ENCODE measurements at regions not wholly inside any gene's neighbourhood (a gene's known extent, or its start where the extent isn't known, plus 50 kb on each side); places are given as distances from the start of the nearest gene placed in this dataset.

DNA sequence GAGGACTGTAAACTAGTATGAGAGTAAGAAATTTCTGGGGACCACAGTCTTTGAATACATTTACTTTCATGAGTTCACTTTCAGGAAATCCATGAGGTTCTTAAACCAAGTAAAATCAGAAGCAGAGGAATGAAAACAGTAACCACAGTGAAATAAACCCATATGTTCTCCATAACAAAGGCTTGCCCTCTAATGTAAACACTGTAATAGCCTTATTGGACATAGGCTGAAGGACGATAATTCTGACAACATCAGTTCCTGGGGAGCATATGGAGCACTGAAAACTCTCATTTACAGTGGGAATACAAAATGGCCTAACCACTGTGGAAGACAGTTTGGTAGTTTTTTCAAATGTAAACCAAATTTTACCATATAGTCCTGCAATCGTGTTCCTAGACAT, 965.8 kb downstream of the NSUN3 start:
- ATAC-seq (ENCODE audit: insufficient read depth, low FRiP score) = no peak
- H3K9me3 ChIP-seq (ENCODE audit: control insufficient read depth in 4 of 4, insufficient read depth in 3 of 4, low read length in 3 of 4) = no peaks in the 10 kb centered on the region

DNA sequence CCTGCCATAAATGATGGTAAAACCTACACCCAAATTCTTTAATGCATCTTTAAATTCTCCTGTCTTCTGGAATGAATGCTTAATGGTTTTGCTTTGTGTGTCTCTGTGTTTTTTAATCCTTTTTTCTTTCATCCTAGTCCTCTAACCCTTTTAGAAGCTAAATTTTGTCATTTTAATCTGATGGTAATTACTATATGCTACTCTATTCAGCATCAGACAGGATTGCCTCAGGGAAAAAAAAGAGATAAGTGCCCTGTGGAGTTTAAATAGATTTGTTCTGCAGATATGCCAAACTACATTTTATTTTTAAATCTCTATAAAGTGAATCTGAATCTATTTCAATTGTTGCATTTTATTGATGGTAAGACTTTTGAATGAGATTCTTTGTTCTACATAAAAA, 966.8 kb downstream of the NSUN3 start:
- no peaks in the 10 kb centered on the region for H3K4me1 ChIP-seq (ENCODE audit: control insufficient read depth in 5 of 5, insufficient read depth in 5 of 5, low read length in 5 of 5)
- no peak overlapping the region for H3K4me3 ChIP-seq
- no peaks in the 10 kb centered on the region for H3K9me3 ChIP-seq (ENCODE audit: control insufficient read depth in 4 of 4, insufficient read depth in 3 of 4, low read length in 3 of 4)
- no peak overlapping the region for H3K9ac ChIP-seq (ENCODE audit: insufficient read depth in 1 of 2, low read length in 2 of 2)
- no peak overlapping the region for H3K27ac ChIP-seq (ENCODE audit: low read depth in 1 of 2, low read length in 1 of 2)
- ATAC-seq (ENCODE audit: insufficient read depth, low FRiP score) (no peak), DNase-seq (no peak)
- no peaks in the 10 kb centered on the region for H3K27me3 ChIP-seq (ENCODE audit: control insufficient read depth in 3 of 3, insufficient read depth in 3 of 3, low read length in 2 of 3)
- TF ChIP-seq, protein P1, sequence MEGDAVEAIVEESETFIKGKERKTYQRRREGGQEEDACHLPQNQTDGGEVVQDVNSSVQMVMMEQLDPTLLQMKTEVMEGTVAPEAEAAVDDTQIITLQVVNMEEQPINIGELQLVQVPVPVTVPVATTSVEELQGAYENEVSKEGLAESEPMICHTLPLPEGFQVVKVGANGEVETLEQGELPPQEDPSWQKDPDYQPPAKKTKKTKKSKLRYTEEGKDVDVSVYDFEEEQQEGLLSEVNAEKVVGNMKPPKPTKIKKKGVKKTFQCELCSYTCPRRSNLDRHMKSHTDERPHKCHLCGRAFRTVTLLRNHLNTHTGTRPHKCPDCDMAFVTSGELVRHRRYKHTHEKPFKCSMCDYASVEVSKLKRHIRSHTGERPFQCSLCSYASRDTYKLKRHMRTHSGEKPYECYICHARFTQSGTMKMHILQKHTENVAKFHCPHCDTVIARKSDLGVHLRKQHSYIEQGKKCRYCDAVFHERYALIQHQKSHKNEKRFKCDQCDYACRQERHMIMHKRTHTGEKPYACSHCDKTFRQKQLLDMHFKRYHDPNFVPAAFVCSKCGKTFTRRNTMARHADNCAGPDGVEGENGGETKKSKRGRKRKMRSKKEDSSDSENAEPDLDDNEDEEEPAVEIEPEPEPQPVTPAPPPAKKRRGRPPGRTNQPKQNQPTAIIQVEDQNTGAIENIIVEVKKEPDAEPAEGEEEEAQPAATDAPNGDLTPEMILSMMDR (IDR thresholded peaks at IDR 0.05; ENCODE audit: control extremely low read depth, extremely low read depth) = no peak
- H3K36me3 ChIP-seq (ENCODE audit: control insufficient read depth in 4 of 4, insufficient read depth in 4 of 4, low read length in 4 of 4) = no peaks in the 10 kb centered on the region

More for the DNA sequence above, 965.8 kb downstream of the NSUN3 start:
- TF ChIP-seq, protein P1 (IDR thresholded peaks at IDR 0.05; ENCODE audit: control extremely low read depth, extremely low read depth) = no peak
- 80 to 82% methylated on average over 2 of the region's 2 CpGs for WGBS, 2 donors
- Histone ChIP-seq H3K9ac (ENCODE audit: insufficient read depth in 1 of 2, low read length in 2 of 2) (no peak overlapping the region), H3K36me3 (ENCODE audit: control insufficient read depth in 4 of 4, insufficient read depth in 4 of 4, low read length in 4 of 4) (no peaks in the 10 kb centered on the region), H3K27me3 (ENCODE audit: control insufficient read depth in 3 of 3, insufficient read depth in 3 of 3, low read length in 2 of 3) (no peaks in the 10 kb centered on the region), H3K27ac (ENCODE audit: low read depth in 1 of 2, low read length in 1 of 2) (no peak overlapping the region), H3K4me1 (ENCODE audit: control insufficient read depth in 5 of 5, insufficient read depth in 5 of 5, low read length in 5 of 5) (no peaks in the 10 kb centered on the region), H3K4me3 (no peak overlapping the region)
- DNase-seq = no peak

DNA sequence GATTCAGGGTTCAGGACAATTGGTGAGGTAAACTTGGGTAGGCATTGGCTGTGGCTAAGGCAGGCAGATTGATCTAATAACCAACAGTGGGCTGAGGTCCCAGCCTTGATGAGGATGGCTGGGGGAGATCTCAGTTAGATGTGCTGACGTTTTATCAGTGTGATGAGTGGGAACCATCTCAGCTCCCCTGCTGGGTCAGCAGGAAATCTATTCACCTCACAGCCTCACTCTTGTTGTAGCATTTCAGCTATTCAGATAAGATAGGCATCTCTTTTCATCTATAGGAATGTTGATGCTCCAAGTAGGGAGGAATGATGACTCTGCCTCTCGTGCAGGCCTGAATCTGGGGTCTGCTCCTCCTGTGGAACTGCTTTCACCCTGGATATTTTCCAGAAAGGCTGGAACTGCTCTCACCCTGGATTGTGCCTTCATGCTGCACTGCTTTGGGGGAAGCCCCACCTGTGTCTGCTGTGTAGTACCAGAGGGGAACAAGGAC, 973.7 kb downstream of the NSUN3 start:
- WGBS, 2 donors = 48 to 70% methylated on average over 2 of the region's 2 CpGs
- no peak overlapping the region for H3K9ac ChIP-seq (ENCODE audit: insufficient read depth in 1 of 2, low read length in 2 of 2)
- peaks cover 0 to 5% (median 0%) of the 10 kb centered on the region in 4 donors for H3K9me3 ChIP-seq (ENCODE audit: control insufficient read depth in 4 of 4, insufficient read depth in 3 of 4, low read length in 3 of 4)
- TF ChIP-seq, protein P1 (IDR thresholded peaks at IDR 0.05; ENCODE audit: control extremely low read depth, extremely low read depth) = no peak
- no peaks in the 10 kb centered on the region for H3K4me1 ChIP-seq (ENCODE audit: control insufficient read depth in 5 of 5, insufficient read depth in 5 of 5, low read length in 5 of 5)
- H3K27ac ChIP-seq (ENCODE audit: low read depth in 1 of 2, low read length in 1 of 2) = no peak overlapping the region
- DNase-seq (no peak), ATAC-seq (ENCODE audit: insufficient read depth, low FRiP score) (no peak)
- no peaks in the 10 kb centered on the region for H3K36me3 ChIP-seq (ENCODE audit: control insufficient read depth in 4 of 4, insufficient read depth in 4 of 4, low read length in 4 of 4)
- no peaks in the 10 kb centered on the region for H3K27me3 ChIP-seq (ENCODE audit: control insufficient read depth in 3 of 3, insufficient read depth in 3 of 3, low read length in 2 of 3)
- H3K4me3 ChIP-seq = no peak overlapping the region

DNA sequence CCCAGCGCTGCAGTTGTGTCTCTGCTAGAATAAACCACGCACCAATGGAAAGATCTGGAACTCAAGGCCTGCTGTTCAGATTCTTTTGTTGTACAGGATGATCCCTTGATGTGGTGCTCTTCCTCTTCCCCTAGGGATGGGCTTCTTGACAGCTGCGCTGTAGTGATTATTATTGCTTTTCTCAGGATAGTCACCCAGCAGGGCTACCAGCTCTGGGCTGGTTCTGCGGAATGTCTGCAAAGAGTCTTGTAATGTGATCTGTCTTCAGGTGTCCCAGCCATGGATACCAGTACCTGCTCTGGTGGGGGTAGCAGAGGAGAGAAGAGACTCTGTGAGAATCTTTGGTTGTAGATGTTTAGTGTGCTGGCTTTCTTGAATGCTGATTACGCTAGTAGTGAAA, 974.2 kb downstream of the NSUN3 start:
- H3K4me3 ChIP-seq = no peak overlapping the region
- TF ChIP-seq, protein P1 (IDR thresholded peaks at IDR 0.05; ENCODE audit: control extremely low read depth, extremely low read depth) = no peak
- no peak overlapping the region for H3K9ac ChIP-seq (ENCODE audit: insufficient read depth in 1 of 2, low read length in 2 of 2)
- DNase-seq = no peak
- 70 to 88% methylated on average over 5 of the region's 5 CpGs for WGBS, 2 donors
- peaks cover 0 to 5% (median 0%) of the 10 kb centered on the region in 4 donors for H3K9me3 ChIP-seq (ENCODE audit: control insufficient read depth in 4 of 4, insufficient read depth in 3 of 4, low read length in 3 of 4)
- no peak overlapping the region for H3K27ac ChIP-seq (ENCODE audit: low read depth in 1 of 2, low read length in 1 of 2)
- H3K36me3 ChIP-seq (ENCODE audit: control insufficient read depth in 4 of 4, insufficient read depth in 4 of 4, low read length in 4 of 4) = no peaks in the 10 kb centered on the region
- H3K27me3 ChIP-seq (ENCODE audit: control insufficient read depth in 3 of 3, insufficient read depth in 3 of 3, low read length in 2 of 3) = no peaks in the 10 kb centered on the region
- no peaks in the 10 kb centered on the region for H3K4me1 ChIP-seq (ENCODE audit: control insufficient read depth in 5 of 5, insufficient read depth in 5 of 5, low read length in 5 of 5)
- ATAC-seq (ENCODE audit: insufficient read depth, low FRiP score) = no peak
